ENCODE measurements at regions not wholly inside any gene's neighbourhood (a gene's known extent, or its start where the extent isn't known, plus 50 kb on each side); places are given as distances from the start of the nearest gene placed in this dataset.

- TF ChIP-seq, protein P1, sequence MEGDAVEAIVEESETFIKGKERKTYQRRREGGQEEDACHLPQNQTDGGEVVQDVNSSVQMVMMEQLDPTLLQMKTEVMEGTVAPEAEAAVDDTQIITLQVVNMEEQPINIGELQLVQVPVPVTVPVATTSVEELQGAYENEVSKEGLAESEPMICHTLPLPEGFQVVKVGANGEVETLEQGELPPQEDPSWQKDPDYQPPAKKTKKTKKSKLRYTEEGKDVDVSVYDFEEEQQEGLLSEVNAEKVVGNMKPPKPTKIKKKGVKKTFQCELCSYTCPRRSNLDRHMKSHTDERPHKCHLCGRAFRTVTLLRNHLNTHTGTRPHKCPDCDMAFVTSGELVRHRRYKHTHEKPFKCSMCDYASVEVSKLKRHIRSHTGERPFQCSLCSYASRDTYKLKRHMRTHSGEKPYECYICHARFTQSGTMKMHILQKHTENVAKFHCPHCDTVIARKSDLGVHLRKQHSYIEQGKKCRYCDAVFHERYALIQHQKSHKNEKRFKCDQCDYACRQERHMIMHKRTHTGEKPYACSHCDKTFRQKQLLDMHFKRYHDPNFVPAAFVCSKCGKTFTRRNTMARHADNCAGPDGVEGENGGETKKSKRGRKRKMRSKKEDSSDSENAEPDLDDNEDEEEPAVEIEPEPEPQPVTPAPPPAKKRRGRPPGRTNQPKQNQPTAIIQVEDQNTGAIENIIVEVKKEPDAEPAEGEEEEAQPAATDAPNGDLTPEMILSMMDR (IDR thresholded peaks at IDR 0.05; ENCODE audit: low read depth, low read length): no peak
- TF ChIP-seq EZH2phosphoT487 (IDR thresholded peaks at IDR 0.05; ENCODE audit: low read depth): no peak
Measured at GRCh38 chr10:128422999-128423398, 296.8 kb upstream of the MKI67 start.

Data from OCI-LY3 (cell line).